Astrocyte (in vitro differentiated cells and primary cell): ENCODE measurements at regions not wholly inside any gene's neighbourhood (a gene's known extent, or its start where the extent isn't known, plus 50 kb on each side); places are given as distances from the start of the nearest gene placed in this dataset.
"Not testable (repeated sequence)": the region's sequence is repeated elsewhere in the genome, so short reads cannot be mapped to it uniquely, and the experiment has no call there.

Experiments used
- DNase-seq: peaks from one replicate; pipeline ENCODE4 v3.0.0-alpha.2; 2010; ENCODE audit warnings: low read depth
- FAIRE-seq: peaks from 2 replicates; lab custom pipeline; 2011; peaks lifted over from hg19 to GRCh38; lab: Jason Lieb, UNC
- H2AFZ ChIP-seq: 2 replicates; pipeline ENCODE4 v1.6.0; 2012; ENCODE audit warnings: low read depth, low read length, inconsistent platforms
- H3K27ac ChIP-seq: 2 replicates; pipeline ENCODE4 v1.5.1; 2011; ENCODE audit warnings: low read depth, low read length, inconsistent platforms
- H3K27me3 ChIP-seq: 2 replicates; pipeline ENCODE4 v1.6.0; 2011; ENCODE audit warnings: low read length, inconsistent platforms; ENCODE audit not compliant: insufficient read depth
- H3K36me3 ChIP-seq: 2 replicates; pipeline ENCODE4 v1.5.1; 2011; ENCODE audit warnings: low read length, inconsistent platforms; ENCODE audit not compliant: insufficient read depth
- H3K4me1 ChIP-seq: 2 replicates; pipeline ENCODE4 v1.5.1; 2011; ENCODE audit warnings: low read length, inconsistent platforms; ENCODE audit not compliant: insufficient read depth
- H3K4me2 ChIP-seq: 2 replicates; pipeline ENCODE4 v1.6.0; 2012; ENCODE audit warnings: low read length, inconsistent platforms
- H3K4me3 ChIP-seq: 2 replicates; pipeline ENCODE4 v1.5.1; 2011; ENCODE audit warnings: low read depth, mild to moderate bottlenecking, low read length, inconsistent platforms; ENCODE audit not compliant: insufficient read depth
- H3K79me2 ChIP-seq: 2 replicates; pipeline ENCODE4 v1.6.0; 2012; ENCODE audit warnings: mild to moderate bottlenecking, low read length, inconsistent platforms; ENCODE audit not compliant: insufficient read depth
- H3K9ac ChIP-seq: 2 replicates; pipeline ENCODE4 v1.6.0; 2012; ENCODE audit warnings: mild to moderate bottlenecking, low read length, inconsistent platforms
- H3K9me3 ChIP-seq: 2 replicates; pipeline ENCODE4 v1.5.1; 2012; ENCODE audit warnings: low read depth, mild to moderate bottlenecking, low read length, inconsistent platforms; ENCODE audit not compliant: insufficient read depth
- H4K20me1 ChIP-seq: 2 replicates; pipeline ENCODE4 v1.6.0; 2012; ENCODE audit warnings: low read length, inconsistent platforms; ENCODE audit not compliant: insufficient read depth
- H3K27ac Mint-ChIP-seq: one replicate; pipeline ENCODE4 v1.8.0; 2021; ENCODE audit warnings: mild to moderate bottlenecking, mixed read lengths; ENCODE audit not compliant: unreplicated experiment
- H3K27me3 Mint-ChIP-seq: one replicate; pipeline ENCODE4 v1.8.0; 2021; ENCODE audit warnings: low read depth, mixed read lengths; ENCODE audit not compliant: unreplicated experiment
- H3K36me3 Mint-ChIP-seq: one replicate; pipeline ENCODE4 v1.8.0; 2021; ENCODE audit warnings: low read depth, mixed read lengths; ENCODE audit not compliant: unreplicated experiment
- H3K4me1 Mint-ChIP-seq: one replicate; pipeline ENCODE4 v1.8.0; 2021; ENCODE audit warnings: low read depth, mixed read lengths; ENCODE audit not compliant: unreplicated experiment
- H3K4me3 Mint-ChIP-seq: one replicate; pipeline ENCODE4 v1.8.0; 2021; ENCODE audit warnings: mild to moderate bottlenecking, moderate library complexity, mixed read lengths; ENCODE audit not compliant: unreplicated experiment
- H3K9me3 Mint-ChIP-seq: one replicate; pipeline ENCODE4 v1.8.0; 2021; ENCODE audit warnings: mild to moderate bottlenecking, mixed read lengths; ENCODE audit not compliant: unreplicated experiment
- EZH2 ChIP-seq: IDR thresholded peaks from 2 replicates; pipeline ENCODE4 v1.6.1; 2012; ENCODE audit warnings: mild to moderate bottlenecking, low read length, inconsistent platforms; ENCODE audit not compliant: insufficient read depth
- TF ChIP-seq, protein P1 (sequence below): IDR thresholded peaks from 2 replicates; pipeline ENCODE4 v1.5.1; 2011; ENCODE audit warnings: low read depth, mild to moderate bottlenecking, inconsistent platforms, low read length, moderate library complexity; ENCODE audit not compliant: insufficient read depth

GRCh38 chr10:27344568-27345454 lies 104.2 kb upstream of the ACBD5 start:
- no peaks in the 10 kb centered on the region for H3K36me3 ChIP-seq
- no peaks in the 10 kb centered on the region for H4K20me1 ChIP-seq
- H3K9me3 Mint-ChIP-seq: no peaks in the 10 kb centered on the region
- DNase-seq (no peak), FAIRE-seq (no peak)
- no peak overlapping the region for H3K27ac Mint-ChIP-seq
- no peak overlapping the region for H3K9ac ChIP-seq
- peaks cover 2% of the 10 kb centered on the region for H3K4me1 Mint-ChIP-seq
- H3K4me2 ChIP-seq: no peak overlapping the region
- H3K4me3 Mint-ChIP-seq: no peak overlapping the region
- no peak overlapping the region for H3K27ac ChIP-seq
- H3K79me2 ChIP-seq: no peaks in the 10 kb centered on the region
- TF ChIP-seq EZH2: no peak
- TF ChIP-seq, protein P1, sequence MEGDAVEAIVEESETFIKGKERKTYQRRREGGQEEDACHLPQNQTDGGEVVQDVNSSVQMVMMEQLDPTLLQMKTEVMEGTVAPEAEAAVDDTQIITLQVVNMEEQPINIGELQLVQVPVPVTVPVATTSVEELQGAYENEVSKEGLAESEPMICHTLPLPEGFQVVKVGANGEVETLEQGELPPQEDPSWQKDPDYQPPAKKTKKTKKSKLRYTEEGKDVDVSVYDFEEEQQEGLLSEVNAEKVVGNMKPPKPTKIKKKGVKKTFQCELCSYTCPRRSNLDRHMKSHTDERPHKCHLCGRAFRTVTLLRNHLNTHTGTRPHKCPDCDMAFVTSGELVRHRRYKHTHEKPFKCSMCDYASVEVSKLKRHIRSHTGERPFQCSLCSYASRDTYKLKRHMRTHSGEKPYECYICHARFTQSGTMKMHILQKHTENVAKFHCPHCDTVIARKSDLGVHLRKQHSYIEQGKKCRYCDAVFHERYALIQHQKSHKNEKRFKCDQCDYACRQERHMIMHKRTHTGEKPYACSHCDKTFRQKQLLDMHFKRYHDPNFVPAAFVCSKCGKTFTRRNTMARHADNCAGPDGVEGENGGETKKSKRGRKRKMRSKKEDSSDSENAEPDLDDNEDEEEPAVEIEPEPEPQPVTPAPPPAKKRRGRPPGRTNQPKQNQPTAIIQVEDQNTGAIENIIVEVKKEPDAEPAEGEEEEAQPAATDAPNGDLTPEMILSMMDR: no peak
- no peaks in the 10 kb centered on the region for H3K36me3 Mint-ChIP-seq
- H3K27me3 Mint-ChIP-seq: no peaks in the 10 kb centered on the region
- H3K9me3 ChIP-seq: no peaks in the 10 kb centered on the region
- no peaks in the 10 kb centered on the region for H3K4me1 ChIP-seq
- H3K4me3 ChIP-seq: no peak overlapping the region
- no peak overlapping the region for H2AFZ ChIP-seq
- H3K27me3 ChIP-seq: no peaks in the 10 kb centered on the region

DNA sequence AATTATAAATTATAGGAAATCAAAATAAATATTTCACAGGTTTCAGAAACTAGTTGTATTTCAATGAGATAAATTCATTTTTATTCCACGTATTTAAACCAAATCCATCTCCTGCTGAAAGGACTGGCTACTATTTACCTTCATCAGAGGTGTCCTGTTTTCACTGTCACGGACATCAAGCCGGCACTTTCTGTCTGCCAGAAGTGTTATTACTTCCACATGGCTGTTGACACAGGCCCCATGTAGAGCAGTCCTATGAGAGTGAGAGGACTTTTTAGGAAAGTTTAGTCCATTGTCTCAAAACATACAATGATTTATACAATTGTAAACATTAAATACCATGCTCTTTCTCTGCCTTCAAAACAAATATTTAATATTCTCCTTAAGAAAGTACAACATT lies 100.4 kb upstream of the ACBD5 start:
- Histone ChIP-seq H3K4me1 (no peaks in the 10 kb centered on the region), H4K20me1 (no peaks in the 10 kb centered on the region), H3K27me3 (no peaks in the 10 kb centered on the region), H2AFZ (no peak overlapping the region), H3K79me2 (no peaks in the 10 kb centered on the region), H3K36me3 (no peaks in the 10 kb centered on the region), H3K9ac (no peak overlapping the region), H3K27ac (no peak overlapping the region), H3K4me3 (no peak overlapping the region), H3K9me3 (no peaks in the 10 kb centered on the region), H3K4me2 (no peak overlapping the region)
- no peak overlapping the region for H3K27ac Mint-ChIP-seq
- H3K36me3 Mint-ChIP-seq: no peaks in the 10 kb centered on the region
- TF ChIP-seq, protein P1: no peak
- TF ChIP-seq EZH2: no peak
- FAIRE-seq (no peak), DNase-seq (no peak)
- no peaks in the 10 kb centered on the region for H3K27me3 Mint-ChIP-seq
- no peaks in the 10 kb centered on the region for H3K9me3 Mint-ChIP-seq
- H3K4me1 Mint-ChIP-seq: peaks cover 6% of the 10 kb centered on the region
- H3K4me3 Mint-ChIP-seq: no peak overlapping the region

DNA sequence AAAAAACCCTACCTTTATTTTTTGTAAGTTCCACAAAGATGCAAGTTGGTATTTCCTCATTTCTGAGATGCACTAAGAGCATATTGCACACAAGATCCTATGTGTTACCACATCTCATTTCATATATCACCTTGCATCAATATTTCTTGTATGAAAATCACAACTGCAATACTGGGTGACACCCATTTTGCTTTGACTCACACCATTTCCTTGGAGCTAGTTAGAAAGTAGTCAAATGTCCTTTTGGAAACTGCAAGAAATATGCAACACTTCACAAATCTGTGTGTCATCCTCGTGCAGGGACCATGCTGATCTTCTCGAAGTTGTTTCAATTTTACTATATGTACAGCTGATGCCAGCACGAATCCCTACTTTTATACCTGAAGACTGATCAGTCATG lies 94.6 kb upstream of the ACBD5 start:
- not testable (repeated sequence) for DNase-seq, FAIRE-seq, H3K9me3 Mint-ChIP-seq, H3K4me3 Mint-ChIP-seq, H3K27me3 ChIP-seq, H3K9me3 ChIP-seq, H3K27ac Mint-ChIP-seq, H3K79me2 ChIP-seq, H3K36me3 ChIP-seq, H3K4me3 ChIP-seq, H3K27ac ChIP-seq, H3K4me2 ChIP-seq, H2AFZ ChIP-seq, H3K4me1 ChIP-seq, H3K27me3 Mint-ChIP-seq, H4K20me1 ChIP-seq, H3K9ac ChIP-seq, H3K36me3 Mint-ChIP-seq, H3K4me1 Mint-ChIP-seq
